Smooth muscle cell (in vitro differentiated cells): ENCODE measurements at regions not wholly inside any gene's neighbourhood (a gene's known extent, or its start where the extent isn't known, plus 50 kb on each side); places are given as distances from the start of the nearest gene placed in this dataset.

Experiments used
- DNase-seq: peaks from one replicate; lab custom pipeline; 2025; ENCODE audit not compliant: unreplicated experiment; lab: John Stamatoyannopoulos, UW
- H2AFZ ChIP-seq: fragments of 200-600 bp; sonication (generic); 2 replicates; pipeline ENCODE4 v1.6.0; 2016; ENCODE audit warnings: antibody characterized with exemption, low read depth, mild to moderate bottlenecking
- H3F3A ChIP-seq: fragments of 200-600 bp; sonication (generic); 2 replicates; pipeline ENCODE4 v1.6.0; 2017; ENCODE audit warnings: antibody characterized with exemption, low read depth
- H3K27ac ChIP-seq: fragments of 200-600 bp; sonication (generic); 2 replicates; pipeline ENCODE4 v1.5.1; 2016; ENCODE audit warnings: low read depth, mild to moderate bottlenecking
- H3K27me3 ChIP-seq: fragments of 200-600 bp; sonication (generic); 2 replicates; pipeline ENCODE4 v1.6.1; 2016; ENCODE audit warnings: low read depth, mild to moderate bottlenecking
- H3K36me3 ChIP-seq: fragments of 200-600 bp; sonication (generic); 2 replicates; pipeline ENCODE4 v1.5.1; 2016; ENCODE audit warnings: low read depth
- H3K4me1 ChIP-seq: fragments of 200-600 bp; sonication (generic); 2 replicates; pipeline ENCODE4 v1.5.1; 2016; ENCODE audit warnings: low read depth
- H3K4me2 ChIP-seq: fragments of 200-600 bp; sonication (generic); 2 replicates; pipeline ENCODE4 v1.6.0; 2016; ENCODE audit warnings: mild to moderate bottlenecking
- H3K4me3 ChIP-seq: fragments of 200-600 bp; sonication (generic); 2 replicates; pipeline ENCODE4 v1.5.1; 2016; ENCODE audit warnings: mild to moderate bottlenecking
- H3K79me2 ChIP-seq: fragments of 200-600 bp; sonication (generic); 2 replicates; pipeline ENCODE4 v1.6.0; 2016; ENCODE audit warnings: low read depth, mild to moderate bottlenecking
- H3K9ac ChIP-seq: fragments of 200-600 bp; sonication (generic); 2 replicates; pipeline ENCODE4 v1.6.0; 2016; ENCODE audit warnings: low read depth
- H3K9me3 ChIP-seq: fragments of 200-600 bp; sonication (generic); replicated peaks from 2 replicates; pipeline ENCODE4 v1.5.1; 2016; ENCODE audit warnings: low read depth
- H4K20me1 ChIP-seq: fragments of 200-600 bp; sonication (generic); 2 replicates; pipeline ENCODE4 v1.6.0; 2016; ENCODE audit warnings: low read depth
- CTCF ChIP-seq: fragments of 200-600 bp; sonication (generic); IDR thresholded peaks from 2 replicates; pipeline ENCODE4 v1.5.1; 2017; ENCODE audit warnings: borderline replicate concordance, mild to moderate bottlenecking, antibody characterized with exemption; ENCODE audit not compliant: insufficient read depth, poor library complexity, severe bottlenecking
- whole genome bisulfite sequencing: methylation state at CpG from one replicate; pipeline ENCODE4 v1.1.7; 2016; ENCODE audit warnings: low lambda C conversion rate; 5-methylcytosine and 5-hydroxymethylcytosine counted together

GRCh38 chr3:23115171-23115877, 87.8 kb upstream of the UBE2E2 start:
- DNase-seq: no peak
- Histone ChIP-seq H3K4me3 (no peak overlapping the region), H3F3A (no peaks in the 10 kb centered on the region), H3K36me3 (no peaks in the 10 kb centered on the region), H3K4me1 (peaks cover 7% of the 10 kb centered on the region), H3K27me3 (no peaks in the 10 kb centered on the region), H3K9me3 (no peaks in the 10 kb centered on the region), H3K27ac (no peak overlapping the region), H4K20me1 (no peaks in the 10 kb centered on the region), H3K79me2 (no peaks in the 10 kb centered on the region), H3K9ac (no peak overlapping the region), H2AFZ (no peak overlapping the region), H3K4me2 (no peak overlapping the region)
- no peak for TF ChIP-seq CTCF
- WGBS: 54% methylated on average over 3 of the region's 3 CpGs

DNA sequence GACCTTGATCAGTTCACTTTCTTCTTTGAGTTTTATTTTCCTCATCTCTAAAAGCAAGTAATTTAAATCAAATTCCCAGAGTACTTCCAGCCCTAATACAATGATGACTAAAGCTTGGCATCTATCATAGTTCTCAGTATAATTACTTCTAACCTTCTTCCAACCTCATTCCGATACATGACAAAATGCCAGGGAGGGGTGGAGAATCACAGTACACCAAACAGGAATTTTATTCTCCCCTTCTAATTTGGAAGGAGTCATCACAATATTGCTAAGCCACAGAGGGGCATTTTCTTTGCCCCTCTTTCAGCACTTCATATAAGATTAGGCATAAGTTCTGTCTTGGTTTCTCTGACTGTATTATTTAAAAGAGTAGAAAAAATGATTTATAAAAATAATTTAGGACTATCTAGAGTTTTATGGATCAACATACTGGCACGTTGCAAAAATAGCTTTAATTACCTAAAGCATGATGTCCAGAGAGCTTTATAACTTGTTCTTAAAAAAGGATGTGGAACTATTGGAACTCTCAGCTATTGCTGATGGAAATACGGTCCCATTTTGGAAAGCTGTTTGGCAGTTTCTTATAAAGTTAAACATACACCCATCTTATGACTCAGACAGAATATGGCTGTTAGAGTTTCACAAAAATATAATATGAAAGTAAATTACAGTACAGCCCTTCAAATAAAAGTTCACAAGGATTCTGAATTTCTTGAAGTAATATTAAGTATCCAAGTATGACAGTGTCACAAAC, 86.9 kb upstream of the UBE2E2 start:
- 90% methylated on average over 3 of the region's 3 CpGs for WGBS
- Histone ChIP-seq H3K9me3 (no peaks in the 10 kb centered on the region), H3F3A (no peaks in the 10 kb centered on the region), H3K4me3 (no peak overlapping the region), H3K4me2 (no peak overlapping the region), H3K27me3 (no peaks in the 10 kb centered on the region), H3K36me3 (no peaks in the 10 kb centered on the region), H3K27ac (no peak overlapping the region), H3K4me1 (peaks cover 7% of the 10 kb centered on the region), H3K79me2 (no peaks in the 10 kb centered on the region), H3K9ac (no peak overlapping the region), H2AFZ (no peak overlapping the region), H4K20me1 (no peaks in the 10 kb centered on the region)
- no peak for DNase-seq
- no peak for TF ChIP-seq CTCF

- Histone ChIP-seq H3K9ac (no peak overlapping the region), H3K27ac (no peak overlapping the region), H3K36me3 (no peaks in the 10 kb centered on the region), H3F3A (no peaks in the 10 kb centered on the region), H2AFZ (no peak overlapping the region), H3K9me3 (no peaks in the 10 kb centered on the region), H3K4me3 (no peak overlapping the region), H3K4me1 (peaks cover 7% of the 10 kb centered on the region), H3K79me2 (no peaks in the 10 kb centered on the region), H3K4me2 (no peak overlapping the region), H4K20me1 (no peaks in the 10 kb centered on the region), H3K27me3 (no peaks in the 10 kb centered on the region)
- 73% methylated on average over 1 of the region's 1 CpG for WGBS
- no peak for DNase-seq
- no peak for TF ChIP-seq CTCF
These were observed 85.3 kb upstream of the UBE2E2 start for GRCh38 chr3:23117856-23118255.
